ENCODE measurements at regions not wholly inside any gene's neighbourhood (a gene's known extent, or its start where the extent isn't known, plus 50 kb on each side); places are given as distances from the start of the nearest gene placed in this dataset.
"Not testable (repeated sequence)": the region's sequence is repeated elsewhere in the genome, so short reads cannot be mapped to it uniquely, and the experiment has no call there.

DNA sequence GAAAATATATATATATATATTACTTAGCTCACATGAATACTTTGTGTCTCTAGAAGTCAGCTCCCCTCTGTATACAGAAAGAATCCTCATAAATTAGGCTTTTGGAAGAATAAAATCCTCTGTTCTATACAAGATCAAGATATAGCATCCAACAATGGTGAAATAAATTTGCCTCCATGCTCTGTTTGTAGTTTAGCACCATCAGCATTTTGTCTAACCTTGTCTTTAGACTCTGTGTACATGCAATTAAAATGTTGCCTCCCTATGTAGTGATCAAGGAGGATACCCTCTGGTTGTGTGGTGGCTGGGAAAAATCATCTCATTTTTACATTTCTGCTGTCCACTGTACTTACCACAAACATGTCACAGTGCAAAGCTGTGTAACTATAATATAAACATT, 189.7 kb downstream of the C7orf25 start:
- DNase-seq (ENCODE audit: low read depth in 3 of 3) = no peak

GRCh38 chr7:42720991-42721796, 190.7 kb downstream of the C7orf25 start:
- DNase-seq (ENCODE audit: low read depth in 3 of 3) = no peak

GRCh38 chr7:42720012-42720411, 191.9 kb downstream of the C7orf25 start:
- no peak for DNase-seq (ENCODE audit: low read depth in 3 of 3)

- DNase-seq (ENCODE audit: low read depth in 3 of 3) = not testable (repeated sequence)
Observed at GRCh38 chr7:42718466-42718865, 193.4 kb downstream of the C7orf25 start.

DNA sequence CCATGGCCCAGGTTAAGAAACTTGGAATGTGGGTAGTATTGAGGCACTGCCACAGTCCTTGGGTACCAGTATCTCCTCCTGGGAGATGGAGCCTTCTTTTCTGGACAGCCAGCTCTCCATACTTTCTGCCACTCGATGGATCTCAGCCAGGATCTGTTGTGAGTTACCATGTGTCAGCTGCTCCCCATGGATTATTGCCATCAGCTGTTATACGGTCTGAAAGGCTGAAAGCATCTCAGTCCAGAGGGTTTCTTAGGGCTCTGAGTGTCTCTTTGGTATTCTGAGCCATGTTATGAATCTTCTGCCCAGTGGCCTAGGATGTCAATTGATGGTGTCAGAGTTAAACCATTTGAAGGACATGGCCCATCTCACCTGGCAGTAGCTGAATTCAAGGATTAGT, 197.5 kb downstream of the C7orf25 start:
- DNase-seq (ENCODE audit: low read depth in 3 of 3) = no peak

DNA sequence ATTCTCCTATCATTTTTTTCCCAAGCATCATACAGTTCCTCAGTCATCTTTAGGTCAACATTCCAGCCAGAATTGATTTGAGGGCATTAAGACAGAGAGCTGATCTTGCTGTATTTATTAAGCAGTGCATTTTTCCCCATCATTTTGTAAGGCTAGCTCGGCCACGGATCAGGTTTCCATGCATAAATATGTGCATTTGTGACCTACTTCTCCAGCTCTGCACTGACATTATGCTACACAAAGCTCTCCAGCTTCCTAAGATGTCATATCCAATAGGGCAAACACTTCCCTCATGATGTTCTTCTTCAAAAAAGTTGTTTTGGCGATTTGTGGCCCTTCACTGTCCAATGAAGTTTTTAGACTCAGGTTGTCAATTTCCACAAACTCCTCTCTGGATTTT, 202.6 kb downstream of the C7orf25 start:
- DNase-seq (ENCODE audit: low read depth in 3 of 3) = no peak

GRCh38 chr7:42704710-42705109, 207.2 kb downstream of the C7orf25 start:
- DNase-seq (ENCODE audit: low read depth in 3 of 3) = no peak

- no peak for DNase-seq (ENCODE audit: low read depth in 3 of 3)
Observed at GRCh38 chr7:42702647-42703046, 209.2 kb downstream of the C7orf25 start.

- no peak for DNase-seq (ENCODE audit: low read depth in 3 of 3)
Observed at GRCh38 chr7:42700406-42701327, 211.2 kb downstream of the C7orf25 start.

DNA sequence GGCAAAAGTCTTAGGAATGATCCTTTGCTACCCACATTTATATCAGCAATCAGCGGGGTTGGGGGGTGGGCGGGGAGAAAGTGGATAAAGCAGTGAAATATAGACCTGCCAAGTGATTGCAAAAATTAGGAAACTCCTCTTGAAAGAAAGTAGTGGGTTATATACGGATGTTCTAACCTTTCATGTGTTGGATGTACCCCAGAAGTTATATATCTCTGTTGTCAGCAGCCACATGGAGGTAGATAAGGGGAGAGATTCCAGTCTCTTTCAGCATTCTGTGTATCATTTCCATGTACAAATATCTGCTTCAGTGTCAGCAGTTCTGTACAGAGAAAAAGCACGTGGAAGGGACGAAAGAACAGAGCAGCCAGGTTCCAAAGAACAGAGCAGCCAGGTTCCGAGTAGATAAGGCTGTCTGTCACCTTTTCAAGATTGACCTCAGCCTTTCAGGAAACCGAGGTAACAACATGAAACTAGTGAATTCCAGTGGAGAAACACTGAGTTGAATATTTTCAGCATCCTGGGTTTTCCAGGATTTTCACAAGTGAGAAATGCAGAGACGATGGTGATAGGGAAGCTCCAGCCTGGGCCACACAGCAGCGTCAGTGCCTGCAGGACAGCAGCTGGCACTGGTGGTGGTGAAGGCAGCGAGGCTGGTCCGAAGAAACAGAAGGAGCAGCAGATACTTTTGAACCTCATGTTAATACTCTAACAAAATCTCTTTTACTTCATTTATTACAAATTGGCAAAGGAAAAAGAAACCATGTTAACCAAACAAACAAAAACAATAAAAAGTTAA, 212.3 kb downstream of the C7orf25 start:
- no peak for DNase-seq (ENCODE audit: low read depth in 3 of 3)

GRCh38 chr7:42698600-42699374, 213.1 kb downstream of the C7orf25 start:
- DNase-seq (ENCODE audit: low read depth in 3 of 3) = no peak

GRCh38 chr7:42694894-42695507, 216.9 kb downstream of the C7orf25 start:
- DNase-seq (ENCODE audit: low read depth in 3 of 3) = no peak

- DNase-seq (ENCODE audit: low read depth in 3 of 3) = no peak
Observed at GRCh38 chr7:42693722-42694121, 218.1 kb downstream of the C7orf25 start.

GRCh38 chr7:42692621-42693020, 219.2 kb downstream of the C7orf25 start:
- DNase-seq (ENCODE audit: low read depth in 3 of 3) = no peak

- DNase-seq (ENCODE audit: low read depth in 3 of 3) = no peak
Observed at GRCh38 chr7:42690794-42691639, 220.9 kb downstream of the C7orf25 start.

DNA sequence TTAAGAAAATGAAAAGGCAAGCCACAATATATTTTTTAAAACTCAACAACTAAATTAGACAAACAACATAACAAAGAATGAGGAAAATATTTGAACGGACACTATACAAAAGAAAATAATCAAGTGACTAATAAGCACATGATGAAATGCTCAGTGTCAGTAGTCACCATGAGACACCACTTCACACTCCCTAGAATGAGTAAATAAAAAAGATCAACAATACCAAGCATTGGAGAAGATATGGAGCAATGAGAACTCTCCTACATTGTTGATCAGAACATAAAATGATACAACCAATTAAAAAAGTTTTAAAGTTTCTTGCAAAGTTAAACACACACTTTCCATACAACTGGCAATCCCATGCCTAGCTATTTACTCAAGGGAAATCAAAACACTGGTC, 222.2 kb downstream of the C7orf25 start:
- no peak for DNase-seq (ENCODE audit: low read depth in 3 of 3)

DNA sequence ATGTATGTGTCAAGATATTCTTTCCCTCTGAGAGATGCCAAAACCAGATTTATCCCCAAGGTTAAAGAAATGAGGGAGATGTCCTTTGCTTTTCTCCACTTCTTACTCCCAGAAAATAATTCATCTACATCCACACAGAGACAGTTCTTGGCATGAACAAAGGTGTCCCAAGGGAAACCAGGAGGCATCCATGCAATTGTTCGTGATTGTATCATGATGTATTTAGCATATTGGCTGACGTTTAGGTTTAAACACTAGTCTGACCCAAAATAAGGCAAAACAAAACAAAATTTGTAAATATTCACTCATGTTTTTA, 223.9 kb downstream of the C7orf25 start:
- no peak for DNase-seq (ENCODE audit: low read depth in 3 of 3)

GRCh38 chr7:42687211-42688055, 224.4 kb downstream of the C7orf25 start:
- no peak for DNase-seq (ENCODE audit: low read depth in 3 of 3)

- no peak for DNase-seq (ENCODE audit: low read depth in 3 of 3)
Observed at GRCh38 chr7:42686594-42687156, 225.2 kb downstream of the C7orf25 start.

Data from stimulated activated CD4-positive, alpha-beta T cell treated with anti-CD3 and anti-CD28 coated beads, TNF-alpha, amount 100 ng/mL, for 48 hours (primary cell).